Brain pericyte (primary cell): ENCODE measurements at regions not wholly inside any gene's neighbourhood (a gene's known extent, or its start where the extent isn't known, plus 50 kb on each side); places are given as distances from the start of the nearest gene placed in this dataset.

Experiments
- DNase-seq: peaks from one replicate; pipeline ENCODE4 v3.0.0-alpha.2; 2012; ENCODE audit warnings: low read depth, low spot score

GRCh38 chr5:61737301-61737963 lies 405.4 kb downstream of the ZSWIM6 start:
- DNase-seq = no peak

- DNase-seq = no peak
These were observed 405.9 kb downstream of the ZSWIM6 start for GRCh38 chr5:61737964-61738340.

DNA sequence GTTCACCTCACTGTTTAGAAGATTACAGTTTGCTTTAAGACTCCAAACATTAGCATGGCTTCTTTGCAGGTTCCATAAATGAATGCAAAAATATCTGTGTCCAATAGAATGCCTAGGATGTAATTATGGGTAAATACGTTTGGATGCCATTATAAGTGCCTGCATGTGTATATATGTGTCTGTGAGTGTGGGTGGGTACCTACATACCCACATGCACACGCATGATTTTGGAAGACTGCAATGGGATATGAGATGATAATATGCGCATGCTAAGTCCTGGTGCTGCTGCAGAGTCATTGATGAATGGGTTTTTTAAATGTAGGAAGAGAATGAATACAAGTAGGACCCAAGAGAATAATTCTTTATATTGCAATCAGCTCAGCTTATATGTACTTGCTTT lies 406.4 kb downstream of the ZSWIM6 start:
- no peak for DNase-seq

DNA sequence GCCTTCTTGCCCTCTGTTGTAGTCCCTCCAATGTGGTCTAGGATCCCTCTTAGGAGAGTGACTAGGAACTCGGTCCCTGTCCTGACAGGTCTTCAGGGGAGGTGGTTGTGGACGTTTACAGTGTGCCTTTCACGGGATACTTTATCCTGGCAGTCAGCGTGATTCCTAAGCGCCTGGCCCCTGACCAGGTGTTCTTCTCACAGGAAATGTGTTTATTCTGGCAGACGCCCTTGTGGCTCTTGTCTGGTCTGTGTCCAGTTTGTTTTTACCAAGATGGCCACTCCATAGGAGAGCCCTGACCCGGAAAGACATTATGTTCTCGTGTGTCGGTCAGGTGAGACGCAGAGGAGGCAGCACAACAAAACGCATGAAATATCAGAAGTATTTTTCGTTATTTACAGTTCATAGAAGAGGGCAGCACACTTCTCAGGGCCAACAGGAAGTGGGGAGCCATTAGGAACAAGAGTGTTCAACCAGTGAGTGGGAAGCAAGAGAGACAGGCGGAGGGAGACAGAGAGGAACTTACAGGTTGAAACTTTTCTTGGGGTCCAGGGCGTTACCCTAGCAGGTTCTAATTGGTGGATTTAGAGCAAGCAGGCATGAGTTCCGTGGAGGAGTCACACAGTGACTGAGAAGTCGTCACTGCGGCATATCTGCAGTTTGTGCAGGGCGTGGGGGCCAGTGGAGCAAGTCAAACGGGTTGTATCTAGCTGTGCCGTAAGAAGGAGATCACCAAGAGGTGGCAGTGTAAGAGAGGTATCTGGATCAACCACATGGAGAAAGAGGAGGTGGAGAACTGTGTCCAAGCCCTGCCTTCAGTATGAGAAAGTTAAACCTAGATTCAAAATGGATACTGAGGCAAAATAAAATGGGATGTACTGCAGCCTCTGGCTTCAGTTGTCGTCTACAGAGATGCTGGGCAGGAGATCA lies 412.9 kb downstream of the ZSWIM6 start:
- DNase-seq = no peak

GRCh38 chr5:61746831-61747575 lies 414.9 kb downstream of the ZSWIM6 start:
- DNase-seq = no peak

GRCh38 chr5:61748121-61748520 lies 416.1 kb downstream of the ZSWIM6 start:
- DNase-seq = no peak

- DNase-seq = no peak
These were observed 416.6 kb downstream of the ZSWIM6 start for GRCh38 chr5:61748651-61749050.

DNA sequence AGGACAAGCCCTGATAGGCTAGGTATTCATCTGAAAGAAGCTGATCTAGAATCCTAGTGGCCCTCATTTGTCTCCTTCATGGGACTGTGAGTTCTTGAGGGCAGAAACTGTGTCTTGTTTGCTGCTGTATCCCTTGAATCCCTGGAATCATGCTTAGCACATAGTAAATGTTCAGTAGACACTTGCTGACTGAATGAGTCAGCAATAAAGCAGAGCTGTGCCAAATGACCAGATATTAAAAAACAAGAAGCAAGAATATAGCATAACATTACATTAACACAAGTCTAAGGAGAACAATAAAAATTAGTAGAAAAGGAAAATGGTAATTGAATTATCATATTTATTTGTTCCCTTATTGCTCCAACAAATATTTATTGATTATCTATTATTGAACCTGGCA lies 420.5 kb downstream of the ZSWIM6 start:
- DNase-seq = no peak

DNA sequence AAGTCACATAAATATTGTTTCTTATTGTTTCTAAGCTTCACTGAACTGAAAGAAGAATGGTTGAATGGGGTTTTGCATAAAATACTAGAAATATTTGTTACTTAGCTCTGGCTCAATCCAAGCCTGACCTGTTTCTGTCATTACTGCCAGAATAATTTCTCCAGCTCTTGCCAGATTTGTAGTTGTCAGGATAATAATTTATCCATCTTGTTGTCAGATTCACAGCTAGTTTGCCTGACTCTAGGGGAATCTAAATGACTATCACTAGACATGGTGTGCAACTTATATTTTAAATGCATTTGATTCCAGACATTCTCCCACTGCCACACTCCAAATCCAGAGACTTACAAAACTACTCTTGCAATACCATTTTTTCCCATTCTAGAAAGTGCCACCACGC lies 422.7 kb downstream of the ZSWIM6 start:
- no peak for DNase-seq

DNA sequence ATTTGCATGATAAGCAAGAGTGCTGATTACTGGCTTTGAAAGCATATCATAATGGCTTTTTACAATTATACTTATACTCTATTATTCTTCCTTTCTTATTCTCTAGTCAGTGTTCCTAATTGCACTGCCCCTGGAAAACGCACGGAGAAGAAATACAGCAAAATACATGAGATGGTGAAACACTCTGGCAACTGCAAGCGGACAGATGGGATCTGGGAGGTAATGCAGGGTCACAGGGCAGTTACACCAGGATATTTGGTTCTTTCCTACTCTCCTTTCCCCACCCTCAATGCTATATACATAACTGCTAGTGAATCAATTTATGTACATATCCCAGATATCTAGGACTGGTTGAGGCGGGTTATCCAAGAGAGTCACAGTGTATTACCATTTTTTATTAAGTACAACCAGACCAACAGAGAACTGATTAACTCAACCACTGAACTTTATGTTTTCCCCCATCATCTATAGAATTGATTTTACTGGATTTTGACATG lies 423.7 kb downstream of the ZSWIM6 start:
- no peak for DNase-seq

DNA sequence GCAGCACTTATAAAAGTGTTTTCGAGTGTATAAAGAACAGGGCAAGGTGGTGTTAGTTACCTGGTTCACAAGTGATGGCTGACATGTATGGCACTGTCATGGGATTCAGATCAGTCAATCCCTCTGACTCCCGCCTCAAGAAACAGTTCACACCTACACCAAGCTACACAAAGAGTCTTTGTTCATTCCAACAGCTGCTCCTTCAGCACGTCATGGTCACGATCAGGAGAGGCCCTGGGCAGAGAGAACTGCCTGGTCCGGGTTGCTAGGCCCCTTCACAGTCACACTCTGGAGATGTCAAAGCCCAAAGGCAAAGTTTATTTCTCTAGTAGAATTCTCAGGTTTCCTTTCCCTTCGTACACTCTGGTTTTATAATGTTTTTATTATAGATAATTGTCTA lies 426.7 kb downstream of the ZSWIM6 start:
- no peak for DNase-seq

DNA sequence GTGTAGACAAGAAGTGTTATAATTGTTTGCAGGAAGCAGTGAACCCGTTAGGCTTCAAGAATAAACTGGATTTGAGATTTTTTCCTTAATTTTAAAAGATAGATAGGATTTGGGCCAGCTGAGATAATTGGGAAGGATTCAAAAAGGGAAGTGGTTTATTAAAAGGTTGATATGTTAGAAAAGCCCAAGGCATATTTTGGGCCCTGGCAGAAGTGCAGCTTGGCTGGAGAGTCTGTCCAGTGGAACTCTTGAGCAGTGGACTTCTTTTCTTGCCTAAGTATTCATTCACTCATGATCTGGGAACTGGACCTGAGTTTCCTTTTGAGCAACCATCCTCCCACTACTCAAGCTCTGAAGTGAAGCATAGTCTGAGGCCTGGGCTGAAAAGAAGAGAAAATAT lies 433.4 kb downstream of the ZSWIM6 start:
- DNase-seq = no peak

DNA sequence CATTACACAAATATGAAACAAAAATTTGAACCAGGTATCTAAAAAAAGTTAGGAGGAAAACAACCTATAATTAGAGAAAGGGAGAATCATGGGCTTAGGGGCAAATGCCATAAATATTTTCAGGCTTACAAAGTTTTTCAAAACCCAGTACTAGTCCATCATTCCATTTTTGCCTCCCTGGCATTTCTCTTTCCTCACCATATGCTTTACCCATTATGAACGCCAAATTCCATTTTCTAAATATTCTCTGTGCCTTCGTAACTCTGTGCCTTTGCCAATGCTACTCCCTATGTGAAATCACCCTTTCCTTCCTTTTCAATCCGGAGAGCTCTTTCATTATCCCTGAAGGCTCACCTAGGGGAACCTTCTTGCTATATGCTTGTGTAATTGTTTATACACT lies 434.1 kb downstream of the ZSWIM6 start:
- no peak for DNase-seq

DNA sequence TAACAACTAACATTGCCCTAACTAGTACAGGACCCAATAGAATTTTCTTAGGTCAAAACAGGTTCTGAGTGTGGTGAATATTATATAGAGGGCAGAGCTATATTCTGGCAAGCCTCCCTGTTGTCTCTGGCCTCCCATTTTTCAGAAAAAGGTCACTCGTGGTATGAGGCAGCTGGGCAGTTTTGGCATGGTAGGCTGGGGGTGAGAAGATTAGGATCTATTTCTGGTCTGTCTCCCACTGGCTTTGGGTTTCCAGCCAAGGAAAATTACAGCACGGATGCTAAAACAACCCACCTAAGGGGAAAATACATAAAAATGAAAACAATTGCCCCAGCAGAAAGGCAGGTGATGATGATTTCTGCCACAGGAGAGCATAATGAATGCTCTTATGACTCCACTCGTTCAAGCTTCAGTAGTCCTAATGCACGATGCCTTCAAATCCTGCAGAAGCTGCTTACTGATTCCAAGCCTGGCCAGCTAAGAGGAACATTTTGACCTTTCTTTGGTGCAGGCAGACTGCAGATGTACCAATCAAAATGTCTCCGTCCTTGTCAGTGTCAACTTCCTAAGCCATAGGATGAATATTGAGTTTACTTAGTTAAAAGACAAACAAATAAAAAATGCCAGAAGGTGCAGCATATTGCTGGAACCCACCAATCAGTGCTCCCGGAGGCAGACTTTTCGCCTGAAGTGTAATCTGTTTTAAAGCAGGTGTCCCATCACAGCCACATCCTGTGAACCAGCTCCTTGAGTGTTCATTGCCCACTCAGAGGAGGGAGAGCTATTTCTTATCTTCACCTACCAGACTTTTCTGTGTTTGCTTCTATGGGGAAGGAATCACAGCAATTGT lies 435.4 kb downstream of the ZSWIM6 start:
- no peak for DNase-seq

DNA sequence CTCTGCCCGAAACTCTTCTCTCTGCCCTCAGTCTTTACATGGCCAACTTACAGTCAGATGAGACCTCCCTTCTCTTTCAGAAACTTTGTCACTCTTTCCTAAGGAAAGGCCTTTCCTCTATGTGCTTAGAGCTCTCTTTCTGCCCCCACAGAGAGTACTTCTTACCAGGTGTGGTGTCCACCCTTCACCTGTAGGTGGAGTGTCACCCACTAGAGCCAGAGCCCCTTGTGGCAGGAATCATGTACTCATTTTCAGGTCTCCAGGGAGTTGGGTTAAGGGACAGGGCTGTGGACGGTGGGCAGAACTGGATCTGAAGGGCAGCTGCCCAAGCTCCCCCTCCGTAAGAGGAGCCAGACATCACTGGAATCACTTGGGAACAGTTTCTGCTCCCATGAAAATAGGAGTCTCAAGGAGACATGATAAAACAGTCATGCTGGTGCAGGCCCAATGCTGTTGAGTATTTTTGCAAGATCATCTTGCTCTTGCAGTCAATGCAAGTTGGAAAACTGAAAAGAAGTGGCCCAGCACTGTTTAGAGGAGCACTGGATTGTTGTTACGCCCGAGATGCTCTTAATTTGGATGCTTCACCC lies 436.7 kb downstream of the ZSWIM6 start:
- DNase-seq = no peak

DNA sequence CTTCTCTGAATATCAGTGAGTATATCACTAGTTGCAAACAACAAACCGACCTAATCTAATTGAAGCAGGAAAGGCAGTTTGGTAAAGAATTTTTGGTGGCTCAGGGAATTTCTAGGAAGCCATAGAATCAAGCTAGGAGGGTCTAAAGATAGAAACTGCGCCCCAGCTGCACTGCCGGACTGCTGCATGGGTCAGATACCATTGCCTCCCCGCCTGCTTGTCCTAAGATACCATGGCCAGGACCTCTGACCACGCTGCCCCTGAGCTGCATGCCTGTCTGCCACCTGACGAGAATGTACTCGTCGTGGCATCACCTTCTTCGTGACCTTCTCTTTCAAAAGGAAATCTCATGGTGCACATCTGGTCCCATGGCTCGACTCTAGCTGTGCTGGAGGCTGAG lies 439.0 kb downstream of the ZSWIM6 start:
- DNase-seq = no peak

- no peak for DNase-seq
These were observed 439.8 kb downstream of the ZSWIM6 start for GRCh38 chr5:61771808-61772207.

GRCh38 chr5:61775901-61776300 lies 443.8 kb downstream of the ZSWIM6 start:
- no peak for DNase-seq

- DNase-seq = no peak
These were observed 445.2 kb downstream of the ZSWIM6 start for GRCh38 chr5:61777292-61777691.

DNA sequence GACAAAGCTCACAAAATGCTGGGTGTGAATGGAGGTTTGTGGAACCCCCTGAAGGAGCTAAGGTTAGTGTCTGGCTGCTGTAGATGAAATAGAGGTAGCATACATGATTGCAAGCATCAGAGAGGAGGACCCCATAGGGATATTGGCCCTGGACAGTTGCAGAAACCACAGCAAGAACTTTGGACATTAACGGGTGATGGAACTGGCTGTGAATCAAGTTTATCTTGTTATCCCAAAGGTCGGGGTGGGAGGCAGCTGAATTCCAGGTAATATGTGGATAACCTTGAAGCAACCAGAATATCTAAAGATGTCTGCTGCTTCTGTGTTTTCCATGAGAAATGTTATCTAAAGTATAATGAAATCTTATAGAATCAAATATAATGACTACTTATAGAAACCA lies 447.7 kb downstream of the ZSWIM6 start:
- no peak for DNase-seq

GRCh38 chr5:61783481-61783880 lies 451.4 kb downstream of the ZSWIM6 start:
- DNase-seq = no peak
